IMR-90 (cell line): ENCODE measurements at regions not wholly inside any gene's neighbourhood (a gene's known extent, or its start where the extent isn't known, plus 50 kb on each side); places are given as distances from the start of the nearest gene placed in this dataset.

Experiments
- ATAC-seq: fragments of 200-7000 bp; cut with Tn5 transposase; 2 replicates; pipeline ENCODE4 v1.9.1; 2020; ENCODE audit warnings: low read depth, mild to moderate bottlenecking, moderate library complexity
- BruUV-seq: library from RNA; stranded (reverse); fragments of 400-500 nt; replicated peaks from 2 replicates; lab custom pipeline; 2021; lab: Mats Ljungman, UMichigan
- CTCF ChIA-PET: fragments of 300-600 bp; formaldehyde crosslinking; extraction: SDS; loops from one replicate; lab custom pipeline; 2021; ENCODE audit warnings: antibody characterized with exemption; lab: Yijun Ruan, JAX
- POLR2A ChIA-PET: fragments of 300-600 bp; sonication (Branson Sonifier 250); formaldehyde crosslinking; loops from one replicate; lab custom pipeline; 2022; ENCODE audit warnings: antibody characterized with exemption; ENCODE audit not compliant: unreplicated experiment; lab: Charles Lee
- DNase-seq: peaks from one replicate; pipeline ENCODE4 v3.0.0; 2013
- H2AFZ ChIP-seq: replicated peaks from 2 replicates; pipeline ENCODE3; 2013; ENCODE audit warnings: low read length, mild to moderate bottlenecking; ENCODE audit not compliant: poor library complexity
- H2AK5ac ChIP-seq: 2 replicates; pipeline ENCODE4 v1.6.1; 2013; ENCODE audit warnings: low read depth, low read length, inconsistent platforms
- H2AK9ac ChIP-seq: replicated peaks from 2 replicates; pipeline ENCODE3; 2013; ENCODE audit warnings: mild to moderate bottlenecking, low read depth, low read length, moderate library complexity; ENCODE audit not compliant: poor library complexity
- H2BK120ac ChIP-seq: 2 replicates; pipeline ENCODE4 v1.6.1; 2013; ENCODE audit warnings: low read depth, low read length, inconsistent platforms
- H2BK15ac ChIP-seq: 3 replicates; pipeline ENCODE4 v1.6.1; 2013; ENCODE audit warnings: low read depth, low read length, inconsistent platforms
- H2BK20ac ChIP-seq: 2 replicates; pipeline ENCODE4 v1.6.1; 2013; ENCODE audit warnings: low read depth, mild to moderate bottlenecking, inconsistent platforms, low read length, moderate library complexity
- H2BK5ac ChIP-seq: 2 replicates; pipeline ENCODE4 v1.6.1; 2013; ENCODE audit warnings: mild to moderate bottlenecking, low read depth, low read length, inconsistent platforms; ENCODE audit not compliant: poor library complexity, severe bottlenecking
- H3K14ac ChIP-seq: replicated peaks from 2 replicates; pipeline ENCODE4 v1.6.1; 2013; ENCODE audit warnings: low read depth, low read length, inconsistent platforms
- H3K18ac ChIP-seq: 2 replicates; pipeline ENCODE4 v1.6.1; 2013; ENCODE audit warnings: low read depth, low read length, control low read depth
- H3K23ac ChIP-seq: 2 replicates; pipeline ENCODE4 v1.6.1; 2013; ENCODE audit warnings: low read depth, low read length, inconsistent platforms
- H3K27ac ChIP-seq: 2 replicates; pipeline ENCODE4 v1.5.1; 2013; ENCODE audit warnings: mild to moderate bottlenecking, control low read depth, low read length; ENCODE audit not compliant: insufficient read depth
- H3K27me3 ChIP-seq: 2 replicates; pipeline ENCODE4 v1.6.1; 2013; ENCODE audit warnings: low read length; ENCODE audit not compliant: control insufficient read depth, insufficient read depth
- H3K36me3 ChIP-seq: 2 replicates; pipeline ENCODE4 v1.6.1; 2013; ENCODE audit warnings: low read length, mixed read lengths; ENCODE audit not compliant: control insufficient read depth, insufficient read depth
- H3K4ac ChIP-seq: 2 replicates; pipeline ENCODE4 v1.6.1; 2013; ENCODE audit warnings: low read depth, low read length, inconsistent platforms
- H3K4me1 ChIP-seq: 2 replicates; pipeline ENCODE4 v1.6.1; 2013; ENCODE audit warnings: low read length, mixed read lengths; ENCODE audit not compliant: control insufficient read depth, insufficient read depth
- H3K4me2 ChIP-seq: 2 replicates; pipeline ENCODE4 v1.6.1; 2013; ENCODE audit warnings: low read depth, mild to moderate bottlenecking, control low read depth, low read length, moderate library complexity
- H3K4me3 ChIP-seq: 2 replicates; pipeline ENCODE4 v1.5.1; 2013; ENCODE audit warnings: low read depth, mild to moderate bottlenecking, control low read depth, low read length, moderate library complexity; ENCODE audit not compliant: insufficient read depth
- H3K56ac ChIP-seq: 2 replicates; pipeline ENCODE4 v1.6.1; 2013; ENCODE audit warnings: low read length, inconsistent platforms; ENCODE audit not compliant: insufficient read depth; ENCODE audit errors: extremely low read depth
- H3K79me1 ChIP-seq, 2 experiments: 2 replicates each; pipeline ENCODE4 v1.6.1; 2013; ENCODE audit warnings: low read length in 2 of 2, inconsistent platforms in 1 of 2, low read depth in 1 of 2
- H3K9ac ChIP-seq: 2 replicates; pipeline ENCODE4 v1.6.1; 2013; ENCODE audit warnings: low read depth, low read length, control low read depth
- H3K9me1 ChIP-seq: 2 replicates; pipeline ENCODE4 v1.6.1; 2013; ENCODE audit warnings: low read length, inconsistent platforms; ENCODE audit not compliant: insufficient read depth
- H3K9me3 ChIP-seq: 2 replicates; pipeline ENCODE4 v1.6.1; 2013; ENCODE audit warnings: low read length; ENCODE audit not compliant: control insufficient read depth, insufficient read depth
- H4K20me1 ChIP-seq: 2 replicates; pipeline ENCODE4 v1.6.1; 2013; ENCODE audit warnings: low read length, inconsistent platforms; ENCODE audit not compliant: insufficient read depth
- H4K5ac ChIP-seq: 2 replicates; pipeline ENCODE4 v1.6.1; 2013; ENCODE audit warnings: mild to moderate bottlenecking, low read depth, low read length, control low read depth
- H4K8ac ChIP-seq, 2 experiments: 2 replicates each; pipeline ENCODE4 v1.6.1; 2013; ENCODE audit warnings: low read depth in 2 of 2, low read length in 2 of 2, control low read depth in 1 of 2, inconsistent platforms in 1 of 2
- H4K91ac ChIP-seq: 2 replicates; pipeline ENCODE4 v1.6.1; 2013; ENCODE audit warnings: low read depth, low read length, inconsistent platforms; ENCODE audit not compliant: insufficient read depth
- BHLHE40 ChIP-seq: fragments of 150-350 bp; IDR thresholded peaks from 2 replicates; pipeline ENCODE4 v1.6.1; 2016; ENCODE audit warnings: mild to moderate bottlenecking, low read depth, low read length
- CEBPB ChIP-seq: IDR thresholded peaks from 2 replicates; pipeline ENCODE4 v1.6.1; 2012; ENCODE audit warnings: low read depth, low read length, improper control_type of control experiment
- CHD1 ChIP-seq: IDR thresholded peaks from 2 replicates; pipeline ENCODE4 v1.6.1; 2012; ENCODE audit warnings: low read depth, low read length, improper control_type of control experiment
- FOS ChIP-seq: fragments of 150-350 bp; IDR thresholded peaks from 2 replicates; pipeline ENCODE4 v1.6.1; 2016; ENCODE audit warnings: low read depth, low read length
- NFE2L2 ChIP-seq: fragments of 150-350 bp; IDR thresholded peaks from 2 replicates; pipeline ENCODE4 v1.6.1; 2016; ENCODE audit warnings: low read depth, mild to moderate bottlenecking, low read length
- POLR2A ChIP-seq: IDR thresholded peaks from 2 replicates; pipeline ENCODE4 v1.6.1; 2012; ENCODE audit warnings: mild to moderate bottlenecking, low read depth, low read length
- RAD21 ChIP-seq: IDR thresholded peaks from 2 replicates; pipeline ENCODE4 v1.6.1; 2012; ENCODE audit warnings: low read length, improper control_type of control experiment
- RFX5 ChIP-seq: IDR thresholded peaks from 2 replicates; pipeline ENCODE4 v1.8.0; 2012; ENCODE audit warnings: low read depth, mild to moderate bottlenecking, low read length, moderate library complexity
- WGBS, 2 experiments: methylation state at CpG; one replicate each; pipeline versions ENCODE4 v1.1.5 to v1.1.7; 2013; ENCODE audit warnings: missing lambda C conversion rate in 2 of 2; ENCODE audit not compliant: insufficient read length in 1 of 2; ENCODE audit errors: extremely low coverage in 2 of 2; 5-methylcytosine and 5-hydroxymethylcytosine counted together
- dilution Hi-C: fragments of 300-500 bp; cut with HindIII; formaldehyde crosslinking; loops from one replicate; pipeline ENCODE4 v1.14.3; 2018; ENCODE audit warnings: low sequenced_read_pairs; ENCODE audit not compliant: unreplicated experiment
- in situ Hi-C: fragments of 300-500 bp; cut with MboI; formaldehyde crosslinking; loops from 3 replicates; pipeline ENCODE4 v1.14.3; 2019; ENCODE audit warnings: low sequenced_read_pairs, inconsistent platforms, mixed read lengths
- intact Hi-C: fragments of 100-400 bp; cut with micrococcal nuclease; formaldehyde crosslinking; loops from 2 replicates; pipeline ENCODE4 v1.10.0; 2022
- TF ChIP-seq, protein P1 (sequence below): fragments of 150-350 bp; IDR thresholded peaks from 2 replicates; pipeline ENCODE4 v1.6.1; 2017; ENCODE audit warnings: mild to moderate bottlenecking, antibody characterized with exemption, low read length, low read depth
- TF ChIP-seq, protein P2 (sequence below): conservative IDR thresholded peaks from 2 replicates; pipeline ENCODE4 v1.5.1; 2012; ENCODE audit warnings: mild to moderate bottlenecking, low read depth, low read length, improper control_type of control experiment
- TF ChIP-seq, protein P3 (sequence below): fragments of 150-350 bp; IDR thresholded peaks from 2 replicates; pipeline ENCODE4 v1.6.1; 2016; ENCODE audit warnings: low read depth, mild to moderate bottlenecking, low read length, moderate library complexity, borderline replicate concordance

DNA sequence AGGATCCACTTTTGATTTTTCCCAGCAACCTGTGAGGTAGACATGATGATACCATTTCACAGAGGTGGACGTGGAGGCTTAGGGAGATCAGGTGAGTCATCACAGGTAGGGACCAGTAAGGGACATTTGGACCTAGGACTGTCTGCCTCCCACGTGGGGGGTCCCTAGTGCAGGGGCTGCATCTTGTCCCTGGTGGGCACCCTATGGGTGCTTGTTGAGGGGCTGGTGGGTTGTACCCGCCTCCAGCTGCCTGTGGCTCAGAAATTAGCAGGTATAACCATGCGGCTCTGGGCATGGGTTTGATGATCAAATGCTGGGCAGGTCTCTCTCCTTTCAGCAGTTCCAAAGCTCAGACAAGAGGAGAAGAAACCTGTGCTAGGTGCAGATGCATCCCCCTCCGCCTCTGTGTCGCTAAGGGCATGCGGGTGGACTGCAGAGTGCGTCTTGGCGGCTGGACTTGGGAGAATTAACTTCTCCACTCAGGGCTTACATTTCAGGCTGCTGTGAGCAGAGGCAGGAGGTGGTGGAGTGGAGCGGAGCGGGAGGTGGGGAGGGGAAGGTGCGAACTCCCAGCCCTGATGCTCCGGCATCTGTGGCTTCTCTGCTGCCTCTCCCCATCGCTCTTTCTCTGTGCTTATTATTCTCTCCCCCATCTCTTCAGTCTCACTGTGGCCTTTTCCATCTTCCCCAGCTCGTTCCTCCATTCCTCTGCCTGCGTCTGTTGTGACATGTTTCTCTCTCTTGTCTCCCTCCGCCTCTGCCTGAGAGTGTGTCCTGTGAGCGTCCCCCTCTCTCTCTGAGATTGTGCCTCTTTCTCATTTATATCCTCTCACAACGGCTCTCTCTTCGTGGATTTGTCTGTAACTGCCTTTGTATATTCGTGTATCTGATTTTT is 146.8 kb downstream of the PTPRU start:
- BruUV-seq, result no TSS peak
- dilution Hi-C loops, result no loop called here
- no peak overlapping the region for H2AK9ac ChIP-seq
- no peaks in the 10 kb centered on the region for H3K9me3 ChIP-seq
- H3K56ac ChIP-seq, result no peak overlapping the region
- ChIA-PET POLR2A (no interaction called here), CTCF (no interaction called here)
- H3K18ac ChIP-seq, result no peak overlapping the region
- in situ Hi-C loops, result loop anchor here (10.0 kb wide), 1 partner anchor 138 kb away; no protein-coding TSS in a partner anchor
- H4K91ac ChIP-seq, result no peak overlapping the region
- no peak overlapping the region for H2BK20ac ChIP-seq
- no peak overlapping the region for H2BK15ac ChIP-seq
- H3K9me1 ChIP-seq, result no peaks in the 10 kb centered on the region
- no peak overlapping the region for H3K27ac ChIP-seq
- H3K9ac ChIP-seq, result no peak overlapping the region
- 6% methylated on average over 2 of the region's 21 CpGs; no CpG with 5 or more reads in 1 of the 2 experiments for WGBS, 2 experiments
- H2AK5ac ChIP-seq, result no peak overlapping the region
- DNase-seq, result no peak
- no peak overlapping the region for H4K5ac ChIP-seq
- no peak overlapping the region for H4K8ac ChIP-seq
- H3K36me3 ChIP-seq, result no peaks in the 10 kb centered on the region
- no peaks in the 10 kb centered on the region for H3K79me1 ChIP-seq
- H2AFZ ChIP-seq, result no peak overlapping the region
- H3K23ac ChIP-seq, result no peak overlapping the region
- ATAC-seq, result no peak
- no peak overlapping the region for H2BK5ac ChIP-seq
- H3K14ac ChIP-seq, result no peak overlapping the region
- no peaks in the 10 kb centered on the region for H4K20me1 ChIP-seq
- intact Hi-C loops, result no loop called here
- H3K27me3 ChIP-seq, result no peaks in the 10 kb centered on the region; the same call in none of the 2 replicates
- TF ChIP-seq FOS, result no peak
- TF ChIP-seq RAD21, result no peak
- TF ChIP-seq CHD1, result no peak
- TF ChIP-seq RFX5, result no peak
- TF ChIP-seq, protein P1, sequence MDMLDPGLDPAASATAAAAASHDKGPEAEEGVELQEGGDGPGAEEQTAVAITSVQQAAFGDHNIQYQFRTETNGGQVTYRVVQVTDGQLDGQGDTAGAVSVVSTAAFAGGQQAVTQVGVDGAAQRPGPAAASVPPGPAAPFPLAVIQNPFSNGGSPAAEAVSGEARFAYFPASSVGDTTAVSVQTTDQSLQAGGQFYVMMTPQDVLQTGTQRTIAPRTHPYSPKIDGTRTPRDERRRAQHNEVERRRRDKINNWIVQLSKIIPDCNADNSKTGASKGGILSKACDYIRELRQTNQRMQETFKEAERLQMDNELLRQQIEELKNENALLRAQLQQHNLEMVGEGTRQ, result no peak
- TF ChIP-seq, protein P2, sequence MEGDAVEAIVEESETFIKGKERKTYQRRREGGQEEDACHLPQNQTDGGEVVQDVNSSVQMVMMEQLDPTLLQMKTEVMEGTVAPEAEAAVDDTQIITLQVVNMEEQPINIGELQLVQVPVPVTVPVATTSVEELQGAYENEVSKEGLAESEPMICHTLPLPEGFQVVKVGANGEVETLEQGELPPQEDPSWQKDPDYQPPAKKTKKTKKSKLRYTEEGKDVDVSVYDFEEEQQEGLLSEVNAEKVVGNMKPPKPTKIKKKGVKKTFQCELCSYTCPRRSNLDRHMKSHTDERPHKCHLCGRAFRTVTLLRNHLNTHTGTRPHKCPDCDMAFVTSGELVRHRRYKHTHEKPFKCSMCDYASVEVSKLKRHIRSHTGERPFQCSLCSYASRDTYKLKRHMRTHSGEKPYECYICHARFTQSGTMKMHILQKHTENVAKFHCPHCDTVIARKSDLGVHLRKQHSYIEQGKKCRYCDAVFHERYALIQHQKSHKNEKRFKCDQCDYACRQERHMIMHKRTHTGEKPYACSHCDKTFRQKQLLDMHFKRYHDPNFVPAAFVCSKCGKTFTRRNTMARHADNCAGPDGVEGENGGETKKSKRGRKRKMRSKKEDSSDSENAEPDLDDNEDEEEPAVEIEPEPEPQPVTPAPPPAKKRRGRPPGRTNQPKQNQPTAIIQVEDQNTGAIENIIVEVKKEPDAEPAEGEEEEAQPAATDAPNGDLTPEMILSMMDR, result no peak
- TF ChIP-seq NFE2L2, result no peak
- TF ChIP-seq, protein P3, sequence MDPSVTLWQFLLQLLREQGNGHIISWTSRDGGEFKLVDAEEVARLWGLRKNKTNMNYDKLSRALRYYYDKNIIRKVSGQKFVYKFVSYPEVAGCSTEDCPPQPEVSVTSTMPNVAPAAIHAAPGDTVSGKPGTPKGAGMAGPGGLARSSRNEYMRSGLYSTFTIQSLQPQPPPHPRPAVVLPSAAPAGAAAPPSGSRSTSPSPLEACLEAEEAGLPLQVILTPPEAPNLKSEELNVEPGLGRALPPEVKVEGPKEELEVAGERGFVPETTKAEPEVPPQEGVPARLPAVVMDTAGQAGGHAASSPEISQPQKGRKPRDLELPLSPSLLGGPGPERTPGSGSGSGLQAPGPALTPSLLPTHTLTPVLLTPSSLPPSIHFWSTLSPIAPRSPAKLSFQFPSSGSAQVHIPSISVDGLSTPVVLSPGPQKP, result no peak
- TF ChIP-seq BHLHE40, result no peak
- TF ChIP-seq POLR2A, result no peak
- no peak for TF ChIP-seq CEBPB
- no peaks in the 10 kb centered on the region for H3K4me1 ChIP-seq
- no peak overlapping the region for H2BK120ac ChIP-seq
- no peak overlapping the region for H3K4me2 ChIP-seq
- no peak overlapping the region for H3K4me3 ChIP-seq
- no peak overlapping the region for H3K4ac ChIP-seq
